BJ (cell line): ENCODE measurements at regions not wholly inside any gene's neighbourhood (a gene's known extent, or its start where the extent isn't known, plus 50 kb on each side); places are given as distances from the start of the nearest gene placed in this dataset.

Experiments used
- CTCF ChIA-PET: fragments of 350-600 bp; formaldehyde crosslinking; extraction: SDS; loops from one replicate; lab custom pipeline; 2021; ENCODE audit warnings: antibody characterized with exemption, inconsistent platforms; lab: Yijun Ruan, JAX
- POLR2A ChIA-PET: fragments of 300-600 bp; sonication (Branson Sonifier 250); formaldehyde crosslinking; extraction: SDS; loops from one replicate; lab custom pipeline; 2021; ENCODE audit warnings: antibody characterized with exemption; lab: Charles Lee
- DNase-seq: peaks from one replicate; pipeline ENCODE4 v3.0.0-alpha.2; 2011; ENCODE audit warnings: low read depth
- H3K27me3 ChIP-seq: 2 replicates; pipeline ENCODE4 v1.6.0; 2011; ENCODE audit warnings: low read length; ENCODE audit not compliant: control insufficient read depth, insufficient read depth
- H3K36me3 ChIP-seq: 2 replicates; pipeline ENCODE4 v1.5.1; 2011; ENCODE audit warnings: low read length; ENCODE audit not compliant: control insufficient read depth, insufficient read depth
- H3K4me3 ChIP-seq: 2 replicates; pipeline ENCODE4 v1.5.1; 2011; ENCODE audit warnings: low read depth, mild to moderate bottlenecking, control low read depth, low read length
- CTCF ChIP-seq: IDR thresholded peaks from 2 replicates; pipeline ENCODE4 v1.5.1; 2011; ENCODE audit warnings: low read depth, mild to moderate bottlenecking, control low read depth, inconsistent platforms, low read length, moderate library complexity; ENCODE audit not compliant: insufficient read depth

GRCh38 chr15:35934383-35935049 lies 388.6 kb upstream of the DPH6 start:
- DNase-seq: no peak
- ChIA-PET POLR2A (no interaction called here), CTCF (no interaction called here)
- H3K36me3 ChIP-seq: no peaks in the 10 kb centered on the region
- no peak for TF ChIP-seq CTCF
- H3K4me3 ChIP-seq: no peak overlapping the region
- H3K27me3 ChIP-seq: no peaks in the 10 kb centered on the region; the same call in 1 of the 2 replicates

GRCh38 chr15:35936284-35936683 lies 390.3 kb upstream of the DPH6 start:
- CTCF ChIA-PET: no interaction called here
- Histone ChIP-seq H3K4me3 (no peak overlapping the region), H3K36me3 (no peaks in the 10 kb centered on the region), H3K27me3 (no peaks in the 10 kb centered on the region)
- TF ChIP-seq CTCF: no peak
- peak; percentile 14 for DNase-seq
- POLR2A ChIA-PET: no interaction called here

- Histone ChIP-seq H3K27me3 (no peaks in the 10 kb centered on the region), H3K4me3 (no peak overlapping the region), H3K36me3 (no peaks in the 10 kb centered on the region)
- ChIA-PET POLR2A (interaction anchor here (0.7 kb wide), 1 partner anchor 20 kb away, joined by 3 read pairs; no protein-coding TSS in a partner anchor), CTCF (interaction anchor here (0.6 kb wide), 1 partner anchor 19 kb away, joined by 3 read pairs; no protein-coding TSS in a partner anchor)
- no peak for DNase-seq
- no peak for TF ChIP-seq CTCF
Measured at GRCh38 chr15:35937380-35937779, 391.4 kb upstream of the DPH6 start.

GRCh38 chr15:35944945-35945585 lies 399.1 kb upstream of the DPH6 start:
- Histone ChIP-seq H3K27me3 (no peaks in the 10 kb centered on the region), H3K36me3 (no peaks in the 10 kb centered on the region), H3K4me3 (no peak overlapping the region)
- ChIA-PET CTCF (no interaction called here), POLR2A (interaction anchor here (0.7 kb wide), 1 partner anchor 19 kb away, joined by 3 read pairs; no protein-coding TSS in a partner anchor)
- no peak for DNase-seq
- no peak for TF ChIP-seq CTCF

- CTCF ChIA-PET: no interaction called here
Measured at GRCh38 chr15:35953424-35953823, 407.5 kb upstream of the DPH6 start.

More at GRCh38 chr15:35953424-35953823, 407.5 kb upstream of the DPH6 start:
- Histone ChIP-seq H3K36me3 (no peaks in the 10 kb centered on the region), H3K27me3 (peaks cover 2% of the 10 kb centered on the region; the same call in 1 of the 2 replicates), H3K4me3 (no peak overlapping the region)
- TF ChIP-seq CTCF: no peak
- no peak for DNase-seq
- POLR2A ChIA-PET: no interaction called here
